HG03432 (cell line): ENCODE measurements at regions not wholly inside any gene's neighbourhood (a gene's known extent, or its start where the extent isn't known, plus 50 kb on each side); places are given as distances from the start of the nearest gene placed in this dataset.
"Not testable (repeated sequence)": the region's sequence is repeated elsewhere in the genome, so short reads cannot be mapped to it uniquely, and the experiment has no call there.

ENCODE experiments used
- ATAC-seq: cut with Tn5 transposase; IDR thresholded peaks from one replicate; pipeline ENCODE4 v1.9.1; 2021; ENCODE audit warnings: mild to moderate bottlenecking, moderate library complexity; ENCODE audit not compliant: unreplicated experiment

GRCh38 chr12:124387528-124387911 is 92.6 kb downstream of the RFLNA start:
- ATAC-seq, result no peak

DNA sequence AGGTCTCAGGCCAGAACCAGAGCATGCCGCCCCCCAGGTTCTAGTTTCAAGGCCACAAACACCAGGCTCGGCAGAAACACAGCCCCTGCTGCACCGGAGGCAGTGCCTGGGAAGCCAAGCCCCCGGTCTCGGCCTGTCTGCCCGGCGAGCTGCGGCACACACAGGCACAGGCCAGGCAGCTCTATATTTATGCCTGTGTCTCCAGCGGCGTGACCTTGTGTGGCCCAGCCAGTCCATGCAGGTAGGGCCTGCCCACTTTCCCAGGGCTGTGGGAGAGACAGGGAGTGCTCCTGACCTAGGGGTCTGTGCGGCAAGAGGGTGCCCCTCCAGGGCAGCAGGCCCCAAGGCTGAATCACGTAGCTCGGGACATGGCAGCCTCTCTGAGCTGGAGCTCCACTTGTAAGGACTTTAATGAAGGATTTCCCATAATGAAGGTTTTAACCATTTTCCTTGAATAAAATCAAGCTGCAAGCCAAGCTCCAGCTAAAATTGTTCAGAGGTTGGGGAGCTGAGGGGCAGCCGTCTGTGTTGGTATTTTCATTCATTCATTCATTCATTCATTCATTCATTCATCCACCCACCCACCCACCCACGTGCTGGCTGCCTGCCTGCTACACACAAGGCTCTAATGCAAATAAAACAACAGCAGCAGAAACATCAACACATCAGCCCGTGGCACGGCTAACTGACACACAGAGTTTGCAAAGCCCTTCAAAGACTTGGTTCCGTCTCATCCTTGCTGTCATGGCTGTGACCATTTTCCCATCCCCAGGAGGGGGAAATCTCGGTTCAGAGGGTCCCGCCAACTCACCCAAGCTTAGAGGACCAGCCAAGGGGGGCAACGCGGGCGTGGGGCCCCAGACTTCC is 92.0 kb downstream of the RFLNA start:
- ATAC-seq, result no peak

DNA sequence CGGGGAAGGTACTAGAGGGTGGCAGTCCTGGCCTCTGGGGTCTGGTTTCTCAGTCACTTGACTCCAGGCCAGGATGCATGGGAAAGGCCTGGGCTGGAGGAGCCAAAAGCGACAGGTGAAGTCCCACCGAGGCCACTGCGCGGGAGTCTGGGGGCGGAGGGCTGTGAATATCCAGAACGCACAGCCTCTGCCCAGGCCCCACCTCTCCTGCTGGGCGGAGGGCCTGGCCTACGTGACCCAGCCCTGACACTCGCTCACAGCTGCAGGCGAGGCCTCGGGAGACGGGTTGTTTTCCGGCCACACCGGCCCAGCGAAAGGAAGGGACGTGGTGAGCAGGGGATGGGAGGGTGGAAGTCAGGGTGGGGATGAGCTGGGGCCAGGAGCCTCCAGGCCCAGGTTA is 91.2 kb downstream of the RFLNA start:
- ATAC-seq, result no peak

GRCh38 chr12:124385219-124385969 is 90.5 kb downstream of the RFLNA start:
- ATAC-seq, result no peak

GRCh38 chr12:124384299-124384894 is 89.5 kb downstream of the RFLNA start:
- ATAC-seq, result no peak

GRCh38 chr12:124383028-124383427 is 88.1 kb downstream of the RFLNA start:
- ATAC-seq, result no peak

- ATAC-seq, result no peak
These were observed 86.8 kb downstream of the RFLNA start for GRCh38 chr12:124381456-124382296.

DNA sequence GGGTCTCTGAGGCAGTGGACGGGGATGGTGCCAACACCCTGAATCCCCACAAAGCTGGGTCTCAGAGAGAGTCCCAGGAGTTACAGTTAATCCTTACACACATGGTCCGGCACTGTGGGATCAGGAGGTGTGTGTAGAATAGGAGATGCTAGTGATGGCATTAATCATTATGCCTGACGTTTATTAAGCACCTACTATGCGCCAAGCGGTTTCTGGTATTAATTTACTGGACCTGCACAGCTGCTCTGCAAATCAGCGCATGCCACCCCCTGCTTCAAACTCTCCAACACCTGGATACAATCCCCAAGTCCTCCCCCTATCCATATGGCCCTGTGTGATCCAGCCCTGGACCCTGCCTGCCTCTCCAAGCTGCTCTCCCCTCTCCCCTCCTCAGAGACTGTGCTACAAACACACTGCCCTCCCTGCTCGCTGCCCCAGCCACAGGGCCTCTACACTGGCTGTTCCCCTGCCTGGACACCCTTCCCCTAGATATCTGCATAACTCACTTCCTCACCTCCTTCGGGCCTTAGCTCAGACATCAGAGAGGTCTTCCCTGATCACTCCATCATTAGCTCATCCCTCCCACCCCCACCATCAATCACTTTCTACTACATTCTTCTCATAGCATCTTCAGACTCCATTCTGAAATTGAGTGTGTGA is 86.0 kb downstream of the RFLNA start:
- ATAC-seq, result no peak

DNA sequence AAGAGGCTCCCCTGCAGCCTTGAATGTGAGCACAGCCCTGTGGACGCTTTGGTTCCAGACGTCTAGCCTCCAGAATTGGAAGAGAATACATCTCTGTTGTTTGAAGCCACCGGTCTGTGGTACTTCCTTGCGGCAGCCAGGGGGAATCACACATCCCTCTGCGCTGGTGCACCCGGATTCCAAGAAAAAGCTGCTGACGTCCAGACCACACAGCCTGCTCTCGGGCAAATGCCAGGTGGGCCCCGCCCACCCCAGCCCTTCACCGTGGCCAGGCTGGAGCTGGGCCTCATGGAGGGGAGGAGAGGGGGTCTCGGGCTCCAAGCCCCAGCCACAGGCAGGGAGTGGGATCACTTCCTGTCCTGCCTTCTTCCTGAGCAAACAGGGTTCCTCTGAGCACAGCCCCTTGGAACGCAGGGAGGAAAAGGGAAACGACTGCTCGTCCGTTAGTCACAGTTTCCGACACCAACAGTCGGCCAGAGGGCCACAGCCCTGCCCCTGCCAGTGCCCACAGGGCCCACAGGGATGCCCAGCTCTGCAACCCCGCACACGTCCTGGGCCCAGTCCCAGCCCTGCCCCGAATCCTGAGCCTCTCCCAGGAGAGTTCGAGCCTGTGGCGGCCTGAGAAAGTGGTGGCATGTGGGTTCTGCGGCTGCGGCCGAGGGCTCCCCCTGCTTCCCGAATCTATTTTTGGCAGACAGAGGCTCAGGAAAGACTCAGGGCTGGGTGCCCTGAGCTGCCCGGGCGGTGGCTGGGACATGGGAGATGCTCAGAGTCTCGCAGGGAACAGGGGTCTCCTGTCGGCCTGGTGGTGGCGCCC is 85.3 kb downstream of the RFLNA start:
- no peak for ATAC-seq

- no peak for ATAC-seq
These were observed 84.6 kb downstream of the RFLNA start for GRCh38 chr12:124379379-124379937.

DNA sequence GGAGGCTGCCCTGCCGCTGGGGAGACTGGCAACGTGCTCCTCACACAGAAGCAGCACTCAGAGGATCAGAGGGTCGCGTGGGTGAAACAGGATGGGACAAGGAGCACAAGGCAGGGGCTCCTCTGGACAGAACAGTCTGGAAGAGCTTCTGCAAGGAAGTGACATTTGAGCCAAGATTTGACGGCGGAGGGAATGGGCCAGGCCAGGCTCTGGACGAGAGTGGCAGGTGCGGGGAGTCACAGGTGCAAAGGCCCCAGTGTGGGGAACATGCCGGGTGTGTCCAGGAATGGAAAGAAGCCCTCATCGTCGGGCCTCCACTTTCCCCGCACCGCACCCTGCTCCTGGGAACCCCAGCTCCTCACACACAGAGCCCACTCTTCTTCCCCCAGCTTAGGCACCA is 84.0 kb downstream of the RFLNA start:
- no peak for ATAC-seq

DNA sequence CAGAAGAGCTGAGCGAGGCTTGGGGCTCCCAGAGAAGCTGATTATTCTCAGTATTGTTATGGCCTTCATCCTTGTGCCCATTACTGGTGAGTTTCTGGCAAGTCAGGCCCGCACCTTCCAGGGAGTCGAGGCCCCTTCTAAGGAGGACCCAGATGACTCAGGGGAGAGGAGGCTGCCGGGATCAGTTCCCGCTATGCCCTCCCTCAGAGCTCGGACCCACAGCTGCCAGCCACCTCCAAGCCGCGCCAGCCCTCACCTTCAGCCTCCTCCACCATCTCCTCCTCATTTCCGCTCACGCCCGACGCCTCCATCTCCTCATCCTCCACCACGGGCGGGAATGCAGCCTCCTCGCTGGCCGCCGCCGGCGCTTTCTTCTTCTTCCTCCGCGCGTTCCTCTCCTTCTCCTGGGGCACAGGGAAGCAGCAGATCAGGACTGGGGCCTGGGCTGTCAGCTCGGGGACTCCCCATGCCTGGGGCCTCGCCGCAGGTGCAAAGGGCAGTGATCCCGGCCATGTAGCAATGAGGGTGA is 83.2 kb downstream of the RFLNA start:
- ATAC-seq, result no peak

GRCh38 chr12:124376435-124376834 is 81.5 kb downstream of the RFLNA start:
- ATAC-seq, result no peak

- no peak for ATAC-seq
These were observed 80.9 kb downstream of the RFLNA start for GRCh38 chr12:124375789-124376175.

DNA sequence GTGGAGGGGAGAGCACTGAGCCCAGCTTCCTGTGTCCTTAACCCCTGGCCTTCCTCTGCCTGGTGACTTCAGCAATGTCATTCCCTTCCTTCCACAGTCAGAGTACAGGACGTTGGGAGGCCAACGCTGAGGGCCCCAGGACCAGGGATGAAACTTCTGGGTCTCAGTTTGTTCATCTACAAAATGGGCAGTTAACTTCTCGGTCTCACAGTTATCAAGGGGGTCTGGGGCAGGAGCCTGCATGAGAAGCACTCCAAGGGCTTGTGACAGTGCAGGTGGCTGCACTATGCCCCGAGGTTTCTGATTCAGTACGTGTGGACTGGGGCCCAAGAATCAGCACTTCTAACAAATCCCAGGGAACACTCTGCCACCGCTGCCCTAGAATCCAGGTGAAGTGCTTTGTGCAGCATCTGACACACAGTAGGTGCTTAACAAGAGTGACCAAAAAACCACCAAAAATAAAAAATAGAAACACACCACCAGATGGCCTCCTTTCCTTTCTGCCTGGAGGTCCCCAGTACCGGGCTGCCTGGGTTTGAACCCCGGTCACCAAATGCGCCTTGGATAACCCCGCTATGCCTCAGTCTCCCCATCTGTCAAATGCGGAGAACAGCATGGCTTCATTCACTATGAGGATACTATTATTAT is 80.4 kb downstream of the RFLNA start:
- ATAC-seq, result no peak

DNA sequence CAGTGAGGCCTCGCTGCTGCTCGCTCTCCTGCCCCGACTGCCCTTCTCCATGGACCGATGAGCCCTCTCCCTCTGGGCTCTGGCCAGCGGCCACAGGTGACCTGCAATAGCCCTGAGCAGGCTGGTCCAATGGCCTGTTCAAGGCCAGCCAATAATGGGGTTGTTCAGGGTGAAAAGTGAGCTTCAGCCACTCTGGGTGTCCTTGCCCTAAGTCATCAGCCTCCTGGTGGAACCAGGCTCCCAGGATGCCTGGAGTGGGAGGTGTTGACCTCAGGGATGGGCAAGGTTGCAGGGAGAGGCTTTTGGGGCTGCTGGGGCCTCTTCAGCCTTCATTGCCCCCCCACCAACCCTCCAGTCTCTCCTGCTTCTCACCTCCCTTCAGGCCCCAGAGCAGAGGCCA is 79.7 kb downstream of the RFLNA start:
- no peak for ATAC-seq

GRCh38 chr12:124374147-124374546 is 79.3 kb downstream of the RFLNA start:
- no peak for ATAC-seq

- ATAC-seq, result not testable (repeated sequence)
These were observed 78.8 kb downstream of the RFLNA start for GRCh38 chr12:124373701-124374100.

- ATAC-seq, result no peak
These were observed 77.9 kb downstream of the RFLNA start for GRCh38 chr12:124372831-124373230.
